ENCODE measurements at regions not wholly inside any gene's neighbourhood (a gene's known extent, or its start where the extent isn't known, plus 50 kb on each side); places are given as distances from the start of the nearest gene placed in this dataset.
"Not testable (repeated sequence)": the region's sequence is repeated elsewhere in the genome, so short reads cannot be mapped to it uniquely, and the experiment has no call there.

GRCh38 chr10:57661206-57661605, 606.5 kb downstream of the IPMK start:
- H3K27ac Mint-ChIP-seq (ENCODE audit: low read depth) = no peak overlapping the region
- no peaks in the 10 kb centered on the region for H3K4me1 Mint-ChIP-seq
- no peaks in the 10 kb centered on the region for H3K27me3 Mint-ChIP-seq
- no peak overlapping the region for H3K4me3 Mint-ChIP-seq
- no peaks in the 10 kb centered on the region for H3K36me3 Mint-ChIP-seq (ENCODE audit: insufficient read depth)
- DNase-seq (ENCODE audit: low spot score in 2 of 2) = no peak
- ATAC-seq (replicated peaks; ENCODE audit: extremely low read depth, poor library complexity, severe bottlenecking) = no peak
- H3K9me3 Mint-ChIP-seq = peaks cover 3% of the 10 kb centered on the region

GRCh38 chr10:57657164-57657765, 610.4 kb downstream of the IPMK start:
- Mint-ChIP-seq H3K27me3 (no peaks in the 10 kb centered on the region), H3K4me3 (no peak overlapping the region), H3K9me3 (peaks cover 12% of the 10 kb centered on the region), H3K4me1 (no peaks in the 10 kb centered on the region), H3K27ac (ENCODE audit: low read depth) (no peak overlapping the region), H3K36me3 (ENCODE audit: insufficient read depth) (no peaks in the 10 kb centered on the region)
- DNase-seq (ENCODE audit: low spot score in 2 of 2) = no peak
- ATAC-seq (replicated peaks; ENCODE audit: extremely low read depth, poor library complexity, severe bottlenecking) = no peak

GRCh38 chr10:57654856-57655255, 612.8 kb downstream of the IPMK start:
- Mint-ChIP-seq H3K36me3 (ENCODE audit: insufficient read depth) (no peaks in the 10 kb centered on the region), H3K9me3 (peaks cover 23% of the 10 kb centered on the region), H3K4me1 (no peaks in the 10 kb centered on the region), H3K27me3 (no peaks in the 10 kb centered on the region), H3K4me3 (no peak overlapping the region), H3K27ac (ENCODE audit: low read depth) (no peak overlapping the region)
- DNase-seq (ENCODE audit: low spot score in 2 of 2) = no peak
- ATAC-seq (replicated peaks; ENCODE audit: extremely low read depth, poor library complexity, severe bottlenecking) = no peak

GRCh38 chr10:57645108-57645507, 622.6 kb downstream of the IPMK start:
- not testable (repeated sequence) for H3K36me3 Mint-ChIP-seq (ENCODE audit: insufficient read depth); H3K27ac Mint-ChIP-seq (ENCODE audit: low read depth); ATAC-seq (replicated peaks; ENCODE audit: extremely low read depth, poor library complexity, severe bottlenecking); H3K4me1 Mint-ChIP-seq; H3K27me3 Mint-ChIP-seq; H3K4me3 Mint-ChIP-seq; DNase-seq (ENCODE audit: low spot score in 2 of 2)
- H3K9me3 Mint-ChIP-seq = peaks cover 17% of the 10 kb centered on the region

GRCh38 chr10:57638411-57638810, 629.3 kb downstream of the IPMK start:
- H3K4me1 Mint-ChIP-seq = no peaks in the 10 kb centered on the region
- H3K36me3 Mint-ChIP-seq (ENCODE audit: insufficient read depth) = no peaks in the 10 kb centered on the region
- H3K27ac Mint-ChIP-seq (ENCODE audit: low read depth) = no peak overlapping the region
- H3K9me3 Mint-ChIP-seq = peaks cover 6% of the 10 kb centered on the region
- ATAC-seq (replicated peaks; ENCODE audit: extremely low read depth, poor library complexity, severe bottlenecking) (no peak), DNase-seq (ENCODE audit: low spot score in 2 of 2) (no peak)
- H3K4me3 Mint-ChIP-seq = no peak overlapping the region
- no peaks in the 10 kb centered on the region for H3K27me3 Mint-ChIP-seq

- no peak overlapping the region for H3K27ac Mint-ChIP-seq (ENCODE audit: low read depth)
- H3K4me3 Mint-ChIP-seq = no peak overlapping the region
- DNase-seq (ENCODE audit: low spot score in 2 of 2) (no peak), ATAC-seq (replicated peaks; ENCODE audit: extremely low read depth, poor library complexity, severe bottlenecking) (no peak)
- H3K27me3 Mint-ChIP-seq = no peaks in the 10 kb centered on the region
- H3K4me1 Mint-ChIP-seq = no peaks in the 10 kb centered on the region
- peaks cover 24% of the 10 kb centered on the region for H3K9me3 Mint-ChIP-seq
- no peaks in the 10 kb centered on the region for H3K36me3 Mint-ChIP-seq (ENCODE audit: insufficient read depth)
Observed at GRCh38 chr10:57628592-57629284, 639.0 kb downstream of the IPMK start.

GRCh38 chr10:57627642-57628178, 640.0 kb downstream of the IPMK start:
- peaks cover 17% of the 10 kb centered on the region for H3K9me3 Mint-ChIP-seq
- H3K4me3 Mint-ChIP-seq = no peak overlapping the region
- H3K27ac Mint-ChIP-seq (ENCODE audit: low read depth) = no peak overlapping the region
- no peak for DNase-seq (ENCODE audit: low spot score in 2 of 2)
- H3K4me1 Mint-ChIP-seq = no peaks in the 10 kb centered on the region
- H3K27me3 Mint-ChIP-seq = no peaks in the 10 kb centered on the region
- no peaks in the 10 kb centered on the region for H3K36me3 Mint-ChIP-seq (ENCODE audit: insufficient read depth)
- ATAC-seq (replicated peaks; ENCODE audit: extremely low read depth, poor library complexity, severe bottlenecking) = no peak

GRCh38 chr10:57624856-57625592, 642.7 kb downstream of the IPMK start:
- H3K27ac Mint-ChIP-seq (ENCODE audit: low read depth) = no peak overlapping the region
- no peaks in the 10 kb centered on the region for H3K27me3 Mint-ChIP-seq
- H3K36me3 Mint-ChIP-seq (ENCODE audit: insufficient read depth) = no peaks in the 10 kb centered on the region
- no peak for ATAC-seq (replicated peaks; ENCODE audit: extremely low read depth, poor library complexity, severe bottlenecking)
- H3K4me1 Mint-ChIP-seq = no peaks in the 10 kb centered on the region
- H3K9me3 Mint-ChIP-seq = peaks cover 5% of the 10 kb centered on the region
- no peak overlapping the region for H3K4me3 Mint-ChIP-seq
- DNase-seq (ENCODE audit: low spot score in 2 of 2) = no peak

GRCh38 chr10:57624066-57624465, 643.6 kb downstream of the IPMK start:
- ATAC-seq (replicated peaks; ENCODE audit: extremely low read depth, poor library complexity, severe bottlenecking) (no peak), DNase-seq (ENCODE audit: low spot score in 2 of 2) (no peak)
- no peaks in the 10 kb centered on the region for H3K36me3 Mint-ChIP-seq (ENCODE audit: insufficient read depth)
- no peaks in the 10 kb centered on the region for H3K27me3 Mint-ChIP-seq
- H3K27ac Mint-ChIP-seq (ENCODE audit: low read depth) = no peak overlapping the region
- peaks cover 5% of the 10 kb centered on the region for H3K9me3 Mint-ChIP-seq
- no peaks in the 10 kb centered on the region for H3K4me1 Mint-ChIP-seq
- no peak overlapping the region for H3K4me3 Mint-ChIP-seq

- Mint-ChIP-seq H3K27ac (ENCODE audit: low read depth) (no peak overlapping the region), H3K4me1 (no peaks in the 10 kb centered on the region)
- ATAC-seq (replicated peaks; ENCODE audit: extremely low read depth, poor library complexity, severe bottlenecking) = no peak
Observed at GRCh38 chr10:57621466-57621865, 646.2 kb downstream of the IPMK start.

GRCh38 chr10:57605948-57606485, 661.7 kb downstream of the IPMK start:
- H3K27me3 Mint-ChIP-seq = no peaks in the 10 kb centered on the region
- ATAC-seq (replicated peaks; ENCODE audit: extremely low read depth, poor library complexity, severe bottlenecking) (no peak), DNase-seq (ENCODE audit: low spot score in 2 of 2) (no peak)
- peaks cover 11% of the 10 kb centered on the region for H3K9me3 Mint-ChIP-seq
- no peak overlapping the region for H3K27ac Mint-ChIP-seq (ENCODE audit: low read depth)
- no peak overlapping the region for H3K4me3 Mint-ChIP-seq
- H3K36me3 Mint-ChIP-seq (ENCODE audit: insufficient read depth) = no peaks in the 10 kb centered on the region
- H3K4me1 Mint-ChIP-seq = no peaks in the 10 kb centered on the region

More at GRCh38 chr10:57621466-57621865, 646.2 kb downstream of the IPMK start:
- Mint-ChIP-seq H3K9me3 (peaks cover 5% of the 10 kb centered on the region), H3K27me3 (no peaks in the 10 kb centered on the region), H3K4me3 (no peak overlapping the region), H3K36me3 (ENCODE audit: insufficient read depth) (no peaks in the 10 kb centered on the region)
- DNase-seq (ENCODE audit: low spot score in 2 of 2) = no peak

GRCh38 chr10:57599440-57599839, 668.3 kb downstream of the IPMK start:
- H3K36me3 Mint-ChIP-seq (ENCODE audit: insufficient read depth) = no peaks in the 10 kb centered on the region
- no peak for DNase-seq (ENCODE audit: low spot score in 2 of 2)
- H3K4me3 Mint-ChIP-seq = no peak overlapping the region
- H3K9me3 Mint-ChIP-seq = peaks cover 20% of the 10 kb centered on the region
- no peak overlapping the region for H3K27ac Mint-ChIP-seq (ENCODE audit: low read depth)
- no peaks in the 10 kb centered on the region for H3K4me1 Mint-ChIP-seq
- H3K27me3 Mint-ChIP-seq = no peaks in the 10 kb centered on the region
- no peak for ATAC-seq (replicated peaks; ENCODE audit: extremely low read depth, poor library complexity, severe bottlenecking)

All from central memory CD8-positive, alpha-beta T cell (primary cell).